ENCODE measurements at regions not wholly inside any gene's neighbourhood (a gene's known extent, or its start where the extent isn't known, plus 50 kb on each side); places are given as distances from the start of the nearest gene placed in this dataset.

DNA sequence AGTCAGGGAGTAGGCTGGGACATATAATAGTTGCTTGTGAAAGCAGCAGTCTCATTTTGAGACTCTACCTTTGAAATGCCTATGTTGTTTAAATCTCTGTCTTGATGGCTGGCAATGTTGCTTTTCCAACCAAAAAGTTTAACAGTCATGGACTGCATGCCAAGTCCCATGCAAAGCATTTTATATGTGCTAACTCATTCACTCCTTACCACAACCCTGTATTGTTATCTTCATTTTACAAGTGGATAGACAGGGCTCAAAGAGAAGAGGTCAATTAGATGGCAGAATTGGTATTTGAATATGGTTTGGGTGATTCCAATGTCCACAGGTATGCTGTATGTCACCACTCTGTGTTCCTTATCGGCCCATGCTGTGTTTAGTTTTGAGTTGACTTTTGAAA, 331.4 kb upstream of the USP24 start:
- no peaks in the 10 kb centered on the region for H4K20me1 ChIP-seq (ENCODE audit: low read depth)
- no peak overlapping the region for H3K4me2 ChIP-seq
- DNase-seq (ENCODE audit: low spot score) = no peak
- no peak overlapping the region for H3K4me3 ChIP-seq
- TF ChIP-seq EZH2phosphoT487 (IDR thresholded peaks at IDR 0.05) = no peak
- Mint-ChIP-seq H3K4me1 (no peaks in the 10 kb centered on the region), H3K36me3 (no peaks in the 10 kb centered on the region), H3K4me3 (no peak overlapping the region), H3K27me3 (ENCODE audit: insufficient read depth, low read depth) (peaks cover 2% of the 10 kb centered on the region), H3K9me3 (no peaks in the 10 kb centered on the region), H3K27ac (no peak overlapping the region)
- H3K9me3 ChIP-seq (ENCODE audit: low read depth) = no peaks in the 10 kb centered on the region
- H3K9ac ChIP-seq = no peak overlapping the region
- no peaks in the 10 kb centered on the region for H3F3A ChIP-seq (ENCODE audit: low read depth)
- H3K27ac ChIP-seq = no peak overlapping the region
- no peaks in the 10 kb centered on the region for H3K36me3 ChIP-seq
- no peak overlapping the region for H2AFZ ChIP-seq (replicated peaks)
- no peaks in the 10 kb centered on the region for H3K79me2 ChIP-seq (ENCODE audit: low read depth)
- no peaks in the 10 kb centered on the region for H3K4me1 ChIP-seq
- no peaks in the 10 kb centered on the region for H3K27me3 ChIP-seq

DNA sequence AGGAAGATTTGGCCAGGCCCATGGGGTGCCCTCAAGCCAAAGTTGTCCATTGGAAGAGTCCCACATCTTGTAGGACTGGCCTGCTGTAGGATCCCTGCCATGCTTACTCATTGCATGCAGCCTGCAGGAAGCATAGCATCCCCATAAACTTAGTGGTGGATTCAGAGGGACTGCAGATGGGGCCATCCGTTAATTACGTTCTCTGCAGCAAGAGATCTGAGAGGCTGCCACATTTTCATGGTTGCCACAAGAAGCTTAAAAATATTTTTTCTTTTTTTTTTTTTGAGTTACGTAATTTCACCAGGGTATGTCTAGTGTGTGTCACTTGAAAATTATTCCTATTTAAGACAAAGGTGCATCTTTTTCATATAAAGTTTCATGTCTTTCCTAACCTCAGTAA, 329.7 kb upstream of the USP24 start:
- no peaks in the 10 kb centered on the region for H3K9me3 ChIP-seq (ENCODE audit: low read depth)

DNA sequence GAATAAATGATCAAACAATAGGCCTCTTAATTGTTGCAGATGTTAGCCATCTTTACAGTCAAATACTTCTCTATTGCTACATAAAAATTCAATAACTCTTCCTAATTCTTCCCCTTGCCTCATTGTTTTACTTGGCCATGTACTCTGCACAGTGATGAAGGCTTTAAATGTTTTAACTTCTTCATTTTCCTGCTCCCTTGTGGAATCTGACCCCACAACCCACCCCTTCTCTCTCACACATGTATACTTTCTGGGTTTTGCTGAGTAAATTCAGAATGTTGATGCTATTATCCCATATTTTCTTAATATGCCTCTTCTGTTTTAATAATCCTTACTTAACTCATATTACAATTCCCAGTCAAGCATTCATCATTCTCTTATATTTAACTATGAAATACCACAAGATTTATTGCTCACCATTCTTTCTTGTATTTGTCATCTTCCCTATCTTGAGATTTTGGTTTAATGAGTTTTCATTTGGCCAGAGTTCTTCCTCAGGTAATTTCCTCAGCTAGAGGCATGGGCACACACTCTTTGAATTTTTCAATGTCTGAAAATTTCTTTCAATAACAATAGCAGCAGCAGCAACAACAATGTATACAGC, 327.8 kb upstream of the USP24 start:
- Histone ChIP-seq H2AFZ (replicated peaks) (no peak overlapping the region), H3K27ac (no peak overlapping the region), H3K4me2 (no peak overlapping the region), H3F3A (ENCODE audit: low read depth) (no peaks in the 10 kb centered on the region), H3K27me3 (no peaks in the 10 kb centered on the region), H3K79me2 (ENCODE audit: low read depth) (no peaks in the 10 kb centered on the region), H3K9me3 (ENCODE audit: low read depth) (no peaks in the 10 kb centered on the region), H3K4me3 (no peak overlapping the region), H3K36me3 (no peaks in the 10 kb centered on the region), H3K9ac (no peak overlapping the region), H3K4me1 (no peaks in the 10 kb centered on the region), H4K20me1 (ENCODE audit: low read depth) (no peaks in the 10 kb centered on the region)
- Mint-ChIP-seq H3K4me3 (no peak overlapping the region), H3K9me3 (no peaks in the 10 kb centered on the region), H3K4me1 (no peaks in the 10 kb centered on the region), H3K27ac (no peak overlapping the region), H3K36me3 (no peaks in the 10 kb centered on the region), H3K27me3 (ENCODE audit: insufficient read depth, low read depth) (peaks cover 2% of the 10 kb centered on the region)
- no peak for TF ChIP-seq EZH2 (IDR thresholded peaks at IDR 0.05)
- no peak for TF ChIP-seq EZH2phosphoT487 (IDR thresholded peaks at IDR 0.05)
- TF ChIP-seq, protein P1, sequence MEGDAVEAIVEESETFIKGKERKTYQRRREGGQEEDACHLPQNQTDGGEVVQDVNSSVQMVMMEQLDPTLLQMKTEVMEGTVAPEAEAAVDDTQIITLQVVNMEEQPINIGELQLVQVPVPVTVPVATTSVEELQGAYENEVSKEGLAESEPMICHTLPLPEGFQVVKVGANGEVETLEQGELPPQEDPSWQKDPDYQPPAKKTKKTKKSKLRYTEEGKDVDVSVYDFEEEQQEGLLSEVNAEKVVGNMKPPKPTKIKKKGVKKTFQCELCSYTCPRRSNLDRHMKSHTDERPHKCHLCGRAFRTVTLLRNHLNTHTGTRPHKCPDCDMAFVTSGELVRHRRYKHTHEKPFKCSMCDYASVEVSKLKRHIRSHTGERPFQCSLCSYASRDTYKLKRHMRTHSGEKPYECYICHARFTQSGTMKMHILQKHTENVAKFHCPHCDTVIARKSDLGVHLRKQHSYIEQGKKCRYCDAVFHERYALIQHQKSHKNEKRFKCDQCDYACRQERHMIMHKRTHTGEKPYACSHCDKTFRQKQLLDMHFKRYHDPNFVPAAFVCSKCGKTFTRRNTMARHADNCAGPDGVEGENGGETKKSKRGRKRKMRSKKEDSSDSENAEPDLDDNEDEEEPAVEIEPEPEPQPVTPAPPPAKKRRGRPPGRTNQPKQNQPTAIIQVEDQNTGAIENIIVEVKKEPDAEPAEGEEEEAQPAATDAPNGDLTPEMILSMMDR (IDR thresholded peaks at IDR 0.05) = no peak
- DNase-seq (ENCODE audit: low spot score) = no peak

More for the DNA sequence above, 329.7 kb upstream of the USP24 start:
- no peaks in the 10 kb centered on the region for H4K20me1 ChIP-seq (ENCODE audit: low read depth)
- H2AFZ ChIP-seq (replicated peaks) = no peak overlapping the region
- Mint-ChIP-seq H3K27me3 (ENCODE audit: insufficient read depth, low read depth) (peaks cover 2% of the 10 kb centered on the region), H3K27ac (no peak overlapping the region), H3K9me3 (no peaks in the 10 kb centered on the region), H3K4me3 (no peak overlapping the region), H3K4me1 (no peaks in the 10 kb centered on the region), H3K36me3 (no peaks in the 10 kb centered on the region)
- no peak overlapping the region for H3K4me2 ChIP-seq
- no peak overlapping the region for H3K4me3 ChIP-seq
- TF ChIP-seq EZH2 (IDR thresholded peaks at IDR 0.05) (no peak), EZH2phosphoT487 (IDR thresholded peaks at IDR 0.05) (no peak)
- TF ChIP-seq, protein P1 (IDR thresholded peaks at IDR 0.05) = no peak
- no peak overlapping the region for H3K27ac ChIP-seq
- H3K36me3 ChIP-seq = no peaks in the 10 kb centered on the region
- H3K9ac ChIP-seq = no peak overlapping the region
- H3K79me2 ChIP-seq (ENCODE audit: low read depth) = no peaks in the 10 kb centered on the region
- DNase-seq (ENCODE audit: low spot score) = no peak
- H3F3A ChIP-seq (ENCODE audit: low read depth) = no peaks in the 10 kb centered on the region
- H3K4me1 ChIP-seq = no peaks in the 10 kb centered on the region
- H3K27me3 ChIP-seq = no peaks in the 10 kb centered on the region

DNA sequence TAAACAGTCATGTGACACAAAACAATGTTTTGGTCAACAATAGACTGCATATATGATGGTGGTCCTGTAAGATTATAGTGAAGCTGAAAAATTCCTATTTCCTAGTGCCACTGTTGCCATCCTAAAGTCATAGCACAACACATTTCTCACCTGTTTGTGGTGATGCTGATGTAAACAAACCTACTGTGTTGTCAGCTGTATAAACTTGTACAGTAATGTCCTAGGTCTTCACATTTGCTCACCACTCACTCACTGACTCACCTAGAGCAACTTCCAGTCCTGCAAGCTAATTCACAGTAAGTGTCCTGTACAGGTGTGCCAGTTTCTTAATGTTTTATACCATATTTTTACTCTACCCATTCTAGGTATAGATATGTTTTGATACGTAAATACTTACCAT, 326.1 kb upstream of the USP24 start:
- no peak overlapping the region for H3K4me3 ChIP-seq
- no peak overlapping the region for H2AFZ ChIP-seq (replicated peaks)
- H3K4me2 ChIP-seq = no peak overlapping the region
- H3K79me2 ChIP-seq (ENCODE audit: low read depth) = no peaks in the 10 kb centered on the region
- no peaks in the 10 kb centered on the region for H3K9me3 ChIP-seq (ENCODE audit: low read depth)
- H3K27me3 ChIP-seq = no peaks in the 10 kb centered on the region
- no peaks in the 10 kb centered on the region for H4K20me1 ChIP-seq (ENCODE audit: low read depth)
- no peaks in the 10 kb centered on the region for H3K36me3 ChIP-seq
- no peak overlapping the region for H3K9ac ChIP-seq
- H3K4me3 Mint-ChIP-seq = no peak overlapping the region
- H3K27ac ChIP-seq = no peak overlapping the region
- DNase-seq (ENCODE audit: low spot score) = no peak
- no peaks in the 10 kb centered on the region for H3K36me3 Mint-ChIP-seq
- H3K4me1 Mint-ChIP-seq = no peaks in the 10 kb centered on the region
- peaks cover 4% of the 10 kb centered on the region for H3K4me1 ChIP-seq
- peaks cover 3% of the 10 kb centered on the region for H3K27me3 Mint-ChIP-seq (ENCODE audit: insufficient read depth, low read depth)
- H3K9me3 Mint-ChIP-seq = no peaks in the 10 kb centered on the region
- TF ChIP-seq, protein P1 (IDR thresholded peaks at IDR 0.05) = no peak
- TF ChIP-seq EZH2phosphoT487 (IDR thresholded peaks at IDR 0.05) (no peak), EZH2 (IDR thresholded peaks at IDR 0.05) (no peak)
- H3F3A ChIP-seq (ENCODE audit: low read depth) = no peaks in the 10 kb centered on the region
- H3K27ac Mint-ChIP-seq = no peak overlapping the region

Measured in neural progenitor cell (in vitro differentiated cells).